ENCODE measurements at regions not wholly inside any gene's neighbourhood (a gene's known extent, or its start where the extent isn't known, plus 50 kb on each side); places are given as distances from the start of the nearest gene placed in this dataset.

GRCh38 chr6:54655162-54655561 lies 191.4 kb upstream of the FAM83B start:
- TF ChIP-seq, protein P1, sequence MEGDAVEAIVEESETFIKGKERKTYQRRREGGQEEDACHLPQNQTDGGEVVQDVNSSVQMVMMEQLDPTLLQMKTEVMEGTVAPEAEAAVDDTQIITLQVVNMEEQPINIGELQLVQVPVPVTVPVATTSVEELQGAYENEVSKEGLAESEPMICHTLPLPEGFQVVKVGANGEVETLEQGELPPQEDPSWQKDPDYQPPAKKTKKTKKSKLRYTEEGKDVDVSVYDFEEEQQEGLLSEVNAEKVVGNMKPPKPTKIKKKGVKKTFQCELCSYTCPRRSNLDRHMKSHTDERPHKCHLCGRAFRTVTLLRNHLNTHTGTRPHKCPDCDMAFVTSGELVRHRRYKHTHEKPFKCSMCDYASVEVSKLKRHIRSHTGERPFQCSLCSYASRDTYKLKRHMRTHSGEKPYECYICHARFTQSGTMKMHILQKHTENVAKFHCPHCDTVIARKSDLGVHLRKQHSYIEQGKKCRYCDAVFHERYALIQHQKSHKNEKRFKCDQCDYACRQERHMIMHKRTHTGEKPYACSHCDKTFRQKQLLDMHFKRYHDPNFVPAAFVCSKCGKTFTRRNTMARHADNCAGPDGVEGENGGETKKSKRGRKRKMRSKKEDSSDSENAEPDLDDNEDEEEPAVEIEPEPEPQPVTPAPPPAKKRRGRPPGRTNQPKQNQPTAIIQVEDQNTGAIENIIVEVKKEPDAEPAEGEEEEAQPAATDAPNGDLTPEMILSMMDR (IDR thresholded peaks at IDR 0.05; ENCODE audit: low read length) = no peak
- no peak for TF ChIP-seq EZH2 (IDR thresholded peaks at IDR 0.05; ENCODE audit: borderline replicate concordance, low read length)
- Histone ChIP-seq H3K4me2 (ENCODE audit: low read length) (no peak overlapping the region), H3K4me3 (ENCODE audit: low read depth, low read length, poor library complexity, severe bottlenecking) (no peak overlapping the region)

DNA sequence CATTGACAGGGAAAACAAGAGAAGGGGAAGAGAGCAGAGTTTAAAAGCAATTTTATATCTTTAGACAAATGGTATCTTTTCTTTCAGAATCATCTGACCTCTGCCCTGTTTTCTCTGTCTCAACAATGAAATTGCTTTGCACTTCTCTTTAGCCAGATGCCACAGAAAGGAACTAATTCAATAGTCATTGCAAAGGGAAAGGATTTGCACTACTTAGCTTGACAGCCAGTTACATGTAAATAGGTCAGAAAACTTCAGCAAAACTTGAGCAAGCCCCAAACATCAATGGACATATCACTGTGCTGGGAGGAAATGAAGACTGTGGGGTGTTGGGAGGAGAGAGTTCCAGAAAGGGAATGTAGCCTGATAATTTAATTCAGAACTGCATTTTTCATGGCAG lies 181.3 kb upstream of the FAM83B start:
- Histone ChIP-seq H3K27ac (ENCODE audit: low read depth, low read length, poor library complexity, severe bottlenecking) (no peak overlapping the region), H3F3A (ENCODE audit: insufficient read depth, low read length) (no peaks in the 10 kb centered on the region), H3K27me3 (ENCODE audit: insufficient read depth, low read length) (no peaks in the 10 kb centered on the region), H3K4me2 (ENCODE audit: low read length) (no peak overlapping the region), H3K9me2 (ENCODE audit: low read depth, low read length) (no peaks in the 10 kb centered on the region), H3K9ac (ENCODE audit: low read length) (no peak overlapping the region), H3K79me2 (ENCODE audit: insufficient read depth, low read length) (no peaks in the 10 kb centered on the region), H3K36me3 (ENCODE audit: insufficient read depth, low read length) (no peaks in the 10 kb centered on the region), H2AFZ (ENCODE audit: low read length) (no peak overlapping the region), H3K4me3 (ENCODE audit: low read depth, low read length, poor library complexity, severe bottlenecking) (no peak overlapping the region), H3K9me3 (ENCODE audit: low read length) (peaks cover 3% of the 10 kb centered on the region), H3K4me1 (ENCODE audit: insufficient read depth, low read length, severe bottlenecking) (no peaks in the 10 kb centered on the region), H4K20me1 (ENCODE audit: insufficient read depth, low read length) (no peaks in the 10 kb centered on the region)
- TF ChIP-seq EZH2 (IDR thresholded peaks at IDR 0.05; ENCODE audit: borderline replicate concordance, low read length) = no peak
- TF ChIP-seq, protein P1 (IDR thresholded peaks at IDR 0.05; ENCODE audit: low read length) = no peak

More at GRCh38 chr6:54655162-54655561, 191.4 kb upstream of the FAM83B start:
- Histone ChIP-seq H3K9me2 (ENCODE audit: low read depth, low read length) (no peaks in the 10 kb centered on the region), H2AFZ (ENCODE audit: low read length) (no peak overlapping the region), H3K9me3 (ENCODE audit: low read length) (no peaks in the 10 kb centered on the region), H3F3A (ENCODE audit: insufficient read depth, low read length) (no peaks in the 10 kb centered on the region), H3K36me3 (ENCODE audit: insufficient read depth, low read length) (no peaks in the 10 kb centered on the region), H3K79me2 (ENCODE audit: insufficient read depth, low read length) (no peaks in the 10 kb centered on the region), H3K9ac (ENCODE audit: low read length) (no peak overlapping the region), H4K20me1 (ENCODE audit: insufficient read depth, low read length) (no peaks in the 10 kb centered on the region), H3K27ac (ENCODE audit: low read depth, low read length, poor library complexity, severe bottlenecking) (no peak overlapping the region), H3K4me1 (ENCODE audit: insufficient read depth, low read length, severe bottlenecking) (no peaks in the 10 kb centered on the region), H3K27me3 (ENCODE audit: insufficient read depth, low read length) (no peaks in the 10 kb centered on the region)

DNA sequence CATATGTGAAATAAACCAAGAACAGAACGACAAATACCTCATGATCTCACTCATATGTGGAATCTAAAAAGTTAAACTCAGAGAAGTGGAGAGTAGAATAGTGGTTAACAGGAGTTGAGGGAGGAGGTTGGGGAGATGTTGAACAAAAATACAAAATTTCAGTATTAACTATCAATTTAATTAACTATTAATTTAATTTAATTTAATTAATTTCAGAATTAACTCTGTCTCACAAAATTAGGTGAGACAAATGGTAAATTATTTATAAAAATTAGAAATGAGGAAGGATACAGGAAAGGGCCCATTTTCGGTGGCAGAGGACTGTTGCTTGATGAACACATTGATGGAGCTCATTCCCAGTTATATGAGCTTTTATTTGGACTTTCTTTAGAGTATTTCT lies 166.0 kb upstream of the FAM83B start:
- Histone ChIP-seq H3K9me3 (ENCODE audit: low read length) (no peaks in the 10 kb centered on the region), H3K4me3 (ENCODE audit: low read depth, low read length, poor library complexity, severe bottlenecking) (no peak overlapping the region), H3K9ac (ENCODE audit: low read length) (no peak overlapping the region), H3K9me2 (ENCODE audit: low read depth, low read length) (no peaks in the 10 kb centered on the region), H3K4me2 (ENCODE audit: low read length) (no peak overlapping the region), H3K4me1 (ENCODE audit: insufficient read depth, low read length, severe bottlenecking) (no peaks in the 10 kb centered on the region), H4K20me1 (ENCODE audit: insufficient read depth, low read length) (no peaks in the 10 kb centered on the region), H3K79me2 (ENCODE audit: insufficient read depth, low read length) (no peaks in the 10 kb centered on the region), H3K27me3 (ENCODE audit: insufficient read depth, low read length) (no peaks in the 10 kb centered on the region), H2AFZ (ENCODE audit: low read length) (no peak overlapping the region), H3K27ac (ENCODE audit: low read depth, low read length, poor library complexity, severe bottlenecking) (no peak overlapping the region), H3K36me3 (ENCODE audit: insufficient read depth, low read length) (no peaks in the 10 kb centered on the region), H3F3A (ENCODE audit: insufficient read depth, low read length) (no peaks in the 10 kb centered on the region)
- TF ChIP-seq, protein P1 (IDR thresholded peaks at IDR 0.05; ENCODE audit: low read length) = no peak
- TF ChIP-seq EZH2 (IDR thresholded peaks at IDR 0.05; ENCODE audit: borderline replicate concordance, low read length) = no peak

All from OCI-LY1 (cell line).